ENCODE measurements at regions not wholly inside any gene's neighbourhood (a gene's known extent, or its start where the extent isn't known, plus 50 kb on each side); places are given as distances from the start of the nearest gene placed in this dataset.

DNA sequence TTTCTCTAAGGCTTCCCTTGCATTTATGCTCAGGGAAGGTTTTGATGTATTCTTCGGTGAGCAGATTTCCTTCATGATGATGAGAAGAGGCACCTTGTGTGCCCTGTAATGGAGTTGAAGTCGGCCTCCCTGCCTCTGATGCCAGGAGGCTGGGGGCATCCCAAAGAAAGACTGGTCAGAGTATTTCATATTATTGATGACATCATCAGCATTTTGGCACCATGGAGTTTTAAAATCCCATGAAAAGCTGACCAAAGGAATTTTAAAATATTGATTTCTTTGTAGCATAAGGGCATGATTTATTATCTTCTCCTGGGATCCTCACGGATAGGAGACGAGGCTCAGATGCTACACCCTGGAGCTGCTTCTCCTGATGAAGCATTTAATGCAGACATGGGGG is 231.2 kb upstream of the IRX1 start:
- TF ChIP-seq EZH2 (IDR thresholded peaks at IDR 0.05; ENCODE audit: low read depth, low read length, severe bottlenecking) (no peak), PHF8 (conservative IDR thresholded peaks at IDR 0.05; ENCODE audit: low read depth, low read length) (no peak), RAD21 (IDR thresholded peaks at IDR 0.05 in 1 of 2, conservative IDR thresholded peaks at IDR 0.05 in 1 of 2; ENCODE audit: low read depth in 2 of 2, low read length in 2 of 2) (no peak), RFX5 (IDR thresholded peaks at IDR 0.05; ENCODE audit: borderline replicate concordance, low read depth, low read length) (no peak), CHD2 (IDR thresholded peaks at IDR 0.05; ENCODE audit: low read length) (no peak), SIRT6 (IDR thresholded peaks at IDR 0.05; ENCODE audit: low read length) (no peak), SIN3A (conservative IDR thresholded peaks at IDR 0.05 in 1 of 2, IDR thresholded peaks at IDR 0.05 in 1 of 2; ENCODE audit: low read depth in 1 of 2, low read length in 2 of 2) (no peak), HDAC2 (IDR thresholded peaks at IDR 0.05; ENCODE audit: borderline replicate concordance in 1 of 2, low read depth in 2 of 2, low read length in 2 of 2) (no peak)
- TF ChIP-seq, protein P1, sequence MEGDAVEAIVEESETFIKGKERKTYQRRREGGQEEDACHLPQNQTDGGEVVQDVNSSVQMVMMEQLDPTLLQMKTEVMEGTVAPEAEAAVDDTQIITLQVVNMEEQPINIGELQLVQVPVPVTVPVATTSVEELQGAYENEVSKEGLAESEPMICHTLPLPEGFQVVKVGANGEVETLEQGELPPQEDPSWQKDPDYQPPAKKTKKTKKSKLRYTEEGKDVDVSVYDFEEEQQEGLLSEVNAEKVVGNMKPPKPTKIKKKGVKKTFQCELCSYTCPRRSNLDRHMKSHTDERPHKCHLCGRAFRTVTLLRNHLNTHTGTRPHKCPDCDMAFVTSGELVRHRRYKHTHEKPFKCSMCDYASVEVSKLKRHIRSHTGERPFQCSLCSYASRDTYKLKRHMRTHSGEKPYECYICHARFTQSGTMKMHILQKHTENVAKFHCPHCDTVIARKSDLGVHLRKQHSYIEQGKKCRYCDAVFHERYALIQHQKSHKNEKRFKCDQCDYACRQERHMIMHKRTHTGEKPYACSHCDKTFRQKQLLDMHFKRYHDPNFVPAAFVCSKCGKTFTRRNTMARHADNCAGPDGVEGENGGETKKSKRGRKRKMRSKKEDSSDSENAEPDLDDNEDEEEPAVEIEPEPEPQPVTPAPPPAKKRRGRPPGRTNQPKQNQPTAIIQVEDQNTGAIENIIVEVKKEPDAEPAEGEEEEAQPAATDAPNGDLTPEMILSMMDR (IDR thresholded peaks at IDR 0.05; ENCODE audit: control extremely low read depth in 1 of 3, insufficient read depth in 1 of 3, low read depth in 1 of 3, low read length in 3 of 3), result no peak
